NT2/D1 (cell line): ENCODE measurements at regions not wholly inside any gene's neighbourhood (a gene's known extent, or its start where the extent isn't known, plus 50 kb on each side); places are given as distances from the start of the nearest gene placed in this dataset.

Experiments
- DNase-seq: peaks from one replicate; pipeline ENCODE4 v3.0.0-alpha.2; 2011; ENCODE audit warnings: low read depth, low spot score
- H3K27me3 ChIP-seq: 2 replicates; pipeline ENCODE4 v1.6.0; 2011; ENCODE audit warnings: mild to moderate bottlenecking; ENCODE audit not compliant: insufficient read length, insufficient read depth
- H3K36me3 ChIP-seq: 2 replicates; pipeline ENCODE4 v1.6.1; 2011; ENCODE audit warnings: mild to moderate bottlenecking, low read length, mixed read lengths; ENCODE audit not compliant: insufficient read depth, insufficient read length
- H3K4me1 ChIP-seq: 2 replicates; pipeline ENCODE4 v1.5.1; 2011; ENCODE audit not compliant: insufficient read depth, insufficient read length
- H3K4me3 ChIP-seq: 2 replicates; pipeline ENCODE4 v1.5.1; 2011; ENCODE audit warnings: low read depth; ENCODE audit not compliant: insufficient read length
- H3K9ac ChIP-seq: 2 replicates; pipeline ENCODE4 v1.6.0; 2011; ENCODE audit warnings: low read depth; ENCODE audit not compliant: insufficient read length
- H3K9me3 ChIP-seq: 2 replicates; pipeline ENCODE4 v1.5.1; 2011; ENCODE audit warnings: mild to moderate bottlenecking, low read length; ENCODE audit not compliant: insufficient read depth
- SUZ12 ChIP-seq: IDR thresholded peaks from 2 replicates; pipeline ENCODE4 v1.6.1; 2011; ENCODE audit not compliant: insufficient read length, insufficient read depth; ENCODE audit errors: extremely low read depth
- YY1 ChIP-seq: IDR thresholded peaks from 2 replicates; pipeline ENCODE4 v1.6.1; 2011; ENCODE audit not compliant: insufficient read length, insufficient read depth
- ZNF274 ChIP-seq: IDR thresholded peaks from 2 replicates; pipeline ENCODE4 v1.6.1; 2011; ENCODE audit warnings: mild to moderate bottlenecking, low read depth, low read length

DNA sequence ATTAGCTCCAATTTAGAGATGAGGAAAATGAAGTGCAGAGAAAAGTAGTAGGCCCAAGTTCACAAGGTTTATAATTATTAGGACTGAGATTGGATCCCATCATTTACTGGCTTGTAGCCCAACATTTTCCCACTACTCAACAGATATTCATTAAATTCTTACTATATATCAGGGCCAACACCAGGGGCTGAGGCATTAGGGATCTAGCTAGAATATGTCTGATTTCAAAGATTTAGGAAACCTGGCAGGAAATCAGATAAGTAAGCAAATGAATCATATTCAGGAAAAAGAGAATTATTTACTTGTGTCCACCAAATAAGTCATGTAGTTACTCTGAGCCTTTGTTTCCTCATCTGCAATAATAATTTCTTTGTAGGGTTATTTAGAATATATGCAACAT is 94.3 kb downstream of the OXGR1 start:
- Histone ChIP-seq H3K9me3 (peaks cover 6% of the 10 kb centered on the region; the same call in 1 of the 2 replicates), H3K9ac (no peak overlapping the region), H3K36me3 (no peaks in the 10 kb centered on the region), H3K4me3 (no peak overlapping the region), H3K27me3 (no peaks in the 10 kb centered on the region), H3K4me1 (no peaks in the 10 kb centered on the region)
- TF ChIP-seq YY1 (no peak), SUZ12 (no peak), ZNF274 (no peak)
- no peak for DNase-seq

DNA sequence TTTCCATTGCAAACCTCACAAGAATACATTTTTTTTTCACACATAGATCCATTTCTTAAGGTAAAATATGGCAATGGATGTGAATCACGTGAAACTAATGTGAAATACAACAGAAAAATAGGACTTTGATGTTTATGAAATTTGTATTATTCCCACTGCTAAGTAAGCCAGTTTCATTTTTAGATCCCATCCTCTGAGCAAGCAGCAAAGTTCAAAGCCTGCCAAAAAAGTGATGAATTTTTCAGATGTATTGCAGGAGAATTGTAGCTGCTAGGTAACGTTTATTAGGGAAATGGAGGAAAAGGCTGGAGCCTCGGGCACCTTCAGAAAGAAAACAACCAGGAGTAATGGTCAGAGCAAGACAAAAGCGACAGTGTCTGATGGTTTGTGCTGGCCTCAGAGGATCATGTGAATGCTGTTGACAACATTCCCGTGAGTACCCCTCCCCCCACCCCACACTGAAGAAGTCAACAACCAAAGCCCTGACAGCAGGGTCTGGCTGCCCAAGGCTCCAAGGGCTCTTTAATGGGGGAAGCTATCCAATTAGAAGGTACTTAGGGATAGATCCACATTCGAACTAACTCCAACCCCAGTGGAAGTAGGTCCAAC is 95.5 kb downstream of the OXGR1 start:
- Histone ChIP-seq H3K4me1 (no peaks in the 10 kb centered on the region), H3K9ac (no peak overlapping the region), H3K4me3 (no peak overlapping the region), H3K36me3 (no peaks in the 10 kb centered on the region), H3K9me3 (peaks cover 11% of the 10 kb centered on the region; the same call in 1 of the 2 replicates), H3K27me3 (no peaks in the 10 kb centered on the region)
- DNase-seq: peak; percentile 39
- no peak for TF ChIP-seq ZNF274
- no peak for TF ChIP-seq SUZ12
- no peak for TF ChIP-seq YY1

DNA sequence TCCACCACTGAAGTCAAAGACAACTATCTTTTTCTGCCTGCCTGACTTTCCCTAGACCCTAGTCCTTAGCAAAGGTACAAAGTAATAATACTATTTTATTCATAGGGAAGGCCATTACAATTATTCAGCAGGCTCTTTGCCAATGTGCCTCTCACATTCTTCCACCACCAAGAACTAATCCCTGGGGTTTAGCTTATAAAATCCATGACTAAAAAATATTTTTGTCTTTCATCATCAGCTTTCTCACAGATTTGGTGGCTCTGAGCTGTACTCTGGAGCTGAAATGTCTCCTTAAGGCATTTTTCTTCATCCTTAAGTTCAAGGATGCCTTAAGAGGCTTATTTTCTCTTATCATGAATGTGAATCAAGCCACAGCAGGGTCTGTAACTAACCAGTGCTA is 96.1 kb downstream of the OXGR1 start:
- Histone ChIP-seq H3K27me3 (no peaks in the 10 kb centered on the region), H3K4me1 (no peaks in the 10 kb centered on the region), H3K36me3 (no peaks in the 10 kb centered on the region), H3K4me3 (no peak overlapping the region), H3K9ac (no peak overlapping the region), H3K9me3 (peaks cover 11% of the 10 kb centered on the region; the same call in 1 of the 2 replicates)
- no peak for TF ChIP-seq SUZ12
- no peak for TF ChIP-seq YY1
- no peak for TF ChIP-seq ZNF274
- DNase-seq: no peak
